Hepatocyte (in vitro differentiated cells): ENCODE measurements at regions not wholly inside any gene's neighbourhood (a gene's known extent, or its start where the extent isn't known, plus 50 kb on each side); places are given as distances from the start of the nearest gene placed in this dataset.

Experiments used
- DNase-seq: peaks from one replicate; pipeline ENCODE4 v3.0.0-alpha.2; 2016; ENCODE audit warnings: low spot score
- H2AFZ ChIP-seq: fragments of 200-600 bp; sonication (generic); 2 replicates; pipeline ENCODE4 v1.6.0; 2016; ENCODE audit warnings: antibody characterized with exemption, mild to moderate bottlenecking
- H3K27ac ChIP-seq: fragments of 200-600 bp; sonication (generic); 2 replicates; pipeline ENCODE4 v1.5.1; 2016; ENCODE audit warnings: mild to moderate bottlenecking
- H3K27me3 ChIP-seq: fragments of 200-600 bp; sonication (generic); 2 replicates; pipeline ENCODE4 v1.6.1; 2016
- H3K36me3 ChIP-seq: fragments of 200-600 bp; sonication (generic); replicated peaks from 2 replicates; pipeline ENCODE4 v1.5.1; 2016; ENCODE audit warnings: low read depth; ENCODE audit not compliant: insufficient read depth
- H3K4me1 ChIP-seq: fragments of 200-600 bp; sonication (generic); 2 replicates; pipeline ENCODE4 v1.5.1; 2016; ENCODE audit warnings: mild to moderate bottlenecking, moderate library complexity; ENCODE audit not compliant: insufficient read depth
- H3K4me2 ChIP-seq: fragments of 200-600 bp; sonication (generic); 2 replicates; pipeline ENCODE4 v1.6.0; 2016
- H3K4me3 ChIP-seq: fragments of 200-600 bp; sonication (generic); 2 replicates; pipeline ENCODE4 v1.5.1; 2016; ENCODE audit warnings: mild to moderate bottlenecking
- H3K79me2 ChIP-seq: fragments of 200-600 bp; sonication (generic); 2 replicates; pipeline ENCODE4 v1.6.0; 2017; ENCODE audit warnings: mild to moderate bottlenecking
- H3K9me2 ChIP-seq: fragments of 200-600 bp; sonication (generic); replicated peaks from 2 replicates; pipeline ENCODE4 v1.6.0; 2017; ENCODE audit warnings: mild to moderate bottlenecking; ENCODE audit not compliant: insufficient read depth
- H3K9me3 ChIP-seq: fragments of 200-600 bp; sonication (generic); 2 replicates; pipeline ENCODE4 v1.5.1; 2016; ENCODE audit warnings: low read depth, mild to moderate bottlenecking
- H4K20me1 ChIP-seq: fragments of 200-600 bp; sonication (generic); 2 replicates; pipeline ENCODE4 v1.6.0; 2016; ENCODE audit warnings: mild to moderate bottlenecking; ENCODE audit not compliant: insufficient read depth, poor library complexity, severe bottlenecking
- EZH2 ChIP-seq: fragments of 200-600 bp; sonication (generic); IDR thresholded peaks from 2 replicates; pipeline ENCODE4 v1.6.1; 2016; ENCODE audit warnings: antibody characterized with exemption, mild to moderate bottlenecking, borderline replicate concordance
- EZH2phosphoT487 ChIP-seq: fragments of 200-600 bp; sonication (generic); IDR thresholded peaks from one replicate; pipeline ENCODE4 v1.6.1; 2018; ENCODE audit warnings: antibody characterized with exemption, mild to moderate bottlenecking, low read depth, moderate library complexity; ENCODE audit not compliant: unreplicated experiment, severe bottlenecking
- WGBS: methylation state at CpG from one replicate; pipeline ENCODE4 v1.1.6; 2016; ENCODE audit warnings: low lambda C conversion rate; ENCODE audit errors: missing lambda C conversion rate; 5-methylcytosine and 5-hydroxymethylcytosine counted together
- TF ChIP-seq, protein P1 (sequence below): fragments of 200-600 bp; sonication (generic); IDR thresholded peaks from 2 replicates; pipeline ENCODE4 v1.5.1; 2016; ENCODE audit warnings: antibody characterized with exemption, mild to moderate bottlenecking; ENCODE audit not compliant: poor library complexity

DNA sequence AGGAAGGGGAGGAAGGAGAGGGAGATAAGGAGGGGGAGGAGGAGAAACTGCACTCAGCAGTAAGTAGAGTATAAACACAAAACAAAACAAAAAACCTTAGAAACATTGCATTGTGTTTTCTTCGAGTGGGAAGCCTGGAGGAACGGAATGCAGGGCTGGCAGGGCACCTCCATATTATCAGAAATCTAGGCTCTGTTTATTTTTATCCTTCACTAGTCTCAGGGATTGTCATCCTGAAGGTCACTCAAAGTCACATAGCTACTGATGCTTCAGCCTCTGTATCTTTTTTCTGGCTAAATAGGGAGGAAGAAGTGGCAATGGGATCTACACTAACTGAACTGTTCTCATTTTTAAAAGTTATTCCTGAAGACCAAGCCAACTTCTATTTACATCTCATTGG is 467.8 kb downstream of the KCTD12 start:
- no peak overlapping the region for H3K4me2 ChIP-seq
- H3K4me1 ChIP-seq = no peaks in the 10 kb centered on the region
- H4K20me1 ChIP-seq = no peaks in the 10 kb centered on the region
- H3K79me2 ChIP-seq = no peaks in the 10 kb centered on the region
- H3K9me2 ChIP-seq = no peaks in the 10 kb centered on the region
- no peaks in the 10 kb centered on the region for H3K36me3 ChIP-seq
- 52% methylated on average over 2 of the region's 2 CpGs for WGBS
- H3K9me3 ChIP-seq = no peaks in the 10 kb centered on the region
- no peak overlapping the region for H3K27ac ChIP-seq
- H2AFZ ChIP-seq = peak overlapping the region; percentile 27
- no peak for TF ChIP-seq EZH2
- H3K4me3 ChIP-seq = no peak overlapping the region
- no peak for DNase-seq
- no peaks in the 10 kb centered on the region for H3K27me3 ChIP-seq

- H4K20me1 ChIP-seq = no peaks in the 10 kb centered on the region
These were observed 471.9 kb downstream of the KCTD12 start for GRCh38 chr13:76414320-76414719.

GRCh38 chr13:76406243-76406642 is 480.0 kb downstream of the KCTD12 start:
- no peaks in the 10 kb centered on the region for H3K4me1 ChIP-seq
- no peak overlapping the region for H3K4me2 ChIP-seq
- no peaks in the 10 kb centered on the region for H3K9me3 ChIP-seq
- no peak for DNase-seq
- H3K27ac ChIP-seq = no peak overlapping the region
- H3K79me2 ChIP-seq = no peaks in the 10 kb centered on the region
- no peaks in the 10 kb centered on the region for H3K27me3 ChIP-seq
- no peak overlapping the region for H3K4me3 ChIP-seq
- no peak overlapping the region for H2AFZ ChIP-seq
- TF ChIP-seq EZH2phosphoT487 (no peak), EZH2 (no peak)
- TF ChIP-seq, protein P1, sequence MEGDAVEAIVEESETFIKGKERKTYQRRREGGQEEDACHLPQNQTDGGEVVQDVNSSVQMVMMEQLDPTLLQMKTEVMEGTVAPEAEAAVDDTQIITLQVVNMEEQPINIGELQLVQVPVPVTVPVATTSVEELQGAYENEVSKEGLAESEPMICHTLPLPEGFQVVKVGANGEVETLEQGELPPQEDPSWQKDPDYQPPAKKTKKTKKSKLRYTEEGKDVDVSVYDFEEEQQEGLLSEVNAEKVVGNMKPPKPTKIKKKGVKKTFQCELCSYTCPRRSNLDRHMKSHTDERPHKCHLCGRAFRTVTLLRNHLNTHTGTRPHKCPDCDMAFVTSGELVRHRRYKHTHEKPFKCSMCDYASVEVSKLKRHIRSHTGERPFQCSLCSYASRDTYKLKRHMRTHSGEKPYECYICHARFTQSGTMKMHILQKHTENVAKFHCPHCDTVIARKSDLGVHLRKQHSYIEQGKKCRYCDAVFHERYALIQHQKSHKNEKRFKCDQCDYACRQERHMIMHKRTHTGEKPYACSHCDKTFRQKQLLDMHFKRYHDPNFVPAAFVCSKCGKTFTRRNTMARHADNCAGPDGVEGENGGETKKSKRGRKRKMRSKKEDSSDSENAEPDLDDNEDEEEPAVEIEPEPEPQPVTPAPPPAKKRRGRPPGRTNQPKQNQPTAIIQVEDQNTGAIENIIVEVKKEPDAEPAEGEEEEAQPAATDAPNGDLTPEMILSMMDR = no peak
- no peaks in the 10 kb centered on the region for H3K36me3 ChIP-seq
- no peaks in the 10 kb centered on the region for H4K20me1 ChIP-seq
- no peaks in the 10 kb centered on the region for H3K9me2 ChIP-seq

More at GRCh38 chr13:76414320-76414719, 471.9 kb downstream of the KCTD12 start:
- Histone ChIP-seq H3K4me2 (no peak overlapping the region), H2AFZ (no peak overlapping the region), H3K4me1 (no peaks in the 10 kb centered on the region), H3K9me3 (no peaks in the 10 kb centered on the region), H3K4me3 (no peak overlapping the region), H3K79me2 (no peaks in the 10 kb centered on the region), H3K27ac (no peak overlapping the region), H3K9me2 (no peaks in the 10 kb centered on the region), H3K27me3 (no peaks in the 10 kb centered on the region), H3K36me3 (no peaks in the 10 kb centered on the region)
- no peak for DNase-seq
- TF ChIP-seq EZH2phosphoT487 = no peak
- TF ChIP-seq EZH2 = no peak
- TF ChIP-seq, protein P1 = no peak
- 70% methylated on average over 2 of the region's 2 CpGs for WGBS

DNA sequence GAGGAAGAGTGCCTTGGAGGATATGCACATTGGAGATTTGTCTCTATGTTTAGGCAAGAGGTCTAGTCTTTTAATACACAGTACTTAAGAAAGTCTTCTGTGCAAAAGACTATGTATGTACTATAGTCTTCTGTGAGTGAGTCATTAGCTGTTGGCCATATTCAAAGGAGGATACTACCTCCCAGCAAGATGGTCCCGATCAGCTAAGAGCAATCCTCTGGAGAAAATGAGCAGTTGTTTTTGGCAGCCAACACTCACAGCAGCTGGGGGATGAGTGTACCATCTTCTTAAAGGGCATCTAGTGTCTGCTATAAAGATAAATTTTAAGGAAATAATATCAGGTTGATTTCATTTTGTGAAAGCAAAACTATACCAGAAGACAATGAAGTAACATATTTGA is 487.8 kb downstream of the KCTD12 start:
- no peaks in the 10 kb centered on the region for H4K20me1 ChIP-seq
- H3K4me2 ChIP-seq = no peak overlapping the region
- H3K27ac ChIP-seq = no peak overlapping the region
- no peak for DNase-seq
- TF ChIP-seq, protein P1 = no peak
- no peak for TF ChIP-seq EZH2
- TF ChIP-seq EZH2phosphoT487 = no peak
- H3K9me3 ChIP-seq = no peaks in the 10 kb centered on the region
- WGBS = 96% methylated on average over 1 of the region's 1 CpG
- H3K27me3 ChIP-seq = no peaks in the 10 kb centered on the region
- no peaks in the 10 kb centered on the region for H3K4me1 ChIP-seq
- H3K9me2 ChIP-seq = no peaks in the 10 kb centered on the region
- H2AFZ ChIP-seq = no peak overlapping the region
- H3K36me3 ChIP-seq = no peaks in the 10 kb centered on the region
- no peaks in the 10 kb centered on the region for H3K79me2 ChIP-seq
- H3K4me3 ChIP-seq = no peak overlapping the region
